ENCODE measurements at regions not wholly inside any gene's neighbourhood (a gene's known extent, or its start where the extent isn't known, plus 50 kb on each side); places are given as distances from the start of the nearest gene placed in this dataset.

- TF ChIP-seq, protein P1, sequence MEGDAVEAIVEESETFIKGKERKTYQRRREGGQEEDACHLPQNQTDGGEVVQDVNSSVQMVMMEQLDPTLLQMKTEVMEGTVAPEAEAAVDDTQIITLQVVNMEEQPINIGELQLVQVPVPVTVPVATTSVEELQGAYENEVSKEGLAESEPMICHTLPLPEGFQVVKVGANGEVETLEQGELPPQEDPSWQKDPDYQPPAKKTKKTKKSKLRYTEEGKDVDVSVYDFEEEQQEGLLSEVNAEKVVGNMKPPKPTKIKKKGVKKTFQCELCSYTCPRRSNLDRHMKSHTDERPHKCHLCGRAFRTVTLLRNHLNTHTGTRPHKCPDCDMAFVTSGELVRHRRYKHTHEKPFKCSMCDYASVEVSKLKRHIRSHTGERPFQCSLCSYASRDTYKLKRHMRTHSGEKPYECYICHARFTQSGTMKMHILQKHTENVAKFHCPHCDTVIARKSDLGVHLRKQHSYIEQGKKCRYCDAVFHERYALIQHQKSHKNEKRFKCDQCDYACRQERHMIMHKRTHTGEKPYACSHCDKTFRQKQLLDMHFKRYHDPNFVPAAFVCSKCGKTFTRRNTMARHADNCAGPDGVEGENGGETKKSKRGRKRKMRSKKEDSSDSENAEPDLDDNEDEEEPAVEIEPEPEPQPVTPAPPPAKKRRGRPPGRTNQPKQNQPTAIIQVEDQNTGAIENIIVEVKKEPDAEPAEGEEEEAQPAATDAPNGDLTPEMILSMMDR (IDR thresholded peaks at IDR 0.05): no peak
- TF ChIP-seq POLR2A (IDR thresholded peaks at IDR 0.05): no peak
Observed at GRCh38 chr12:77492536-77492935, 338.2 kb upstream of the NAV3 start.

Measured in adrenal gland (tissue), 5 donors.